ENCODE measurements at regions not wholly inside any gene's neighbourhood (a gene's known extent, or its start where the extent isn't known, plus 50 kb on each side); places are given as distances from the start of the nearest gene placed in this dataset.

GRCh38 chr5:114695292-114695904 lies 333.5 kb downstream of the KCNN2 start:
- Mint-ChIP-seq H3K27ac (ENCODE audit: low read depth, unreplicated experiment) (no peak overlapping the region), H3K4me3 (ENCODE audit: unreplicated experiment) (no peak overlapping the region), H3K9me3 (ENCODE audit: unreplicated experiment) (peaks cover 7% of the 10 kb centered on the region), H3K27me3 (ENCODE audit: insufficient read depth, unreplicated experiment) (no peaks in the 10 kb centered on the region), H3K4me1 (ENCODE audit: insufficient read depth, unreplicated experiment) (no peaks in the 10 kb centered on the region), H3K36me3 (ENCODE audit: insufficient read depth, unreplicated experiment) (no peaks in the 10 kb centered on the region)
- DNase-seq (ENCODE audit: unreplicated experiment): no peak
- TF ChIP-seq CTCF (IDR thresholded peaks at IDR 0.05; ENCODE audit: unreplicated experiment): no peak
- ChIA-PET CTCF (no interaction called here), POLR2A (no interaction called here)
- no TSS peak for BruUV-seq (replicated peaks)
- intact Hi-C loops (cut with micrococcal nuclease): no loop called here

DNA sequence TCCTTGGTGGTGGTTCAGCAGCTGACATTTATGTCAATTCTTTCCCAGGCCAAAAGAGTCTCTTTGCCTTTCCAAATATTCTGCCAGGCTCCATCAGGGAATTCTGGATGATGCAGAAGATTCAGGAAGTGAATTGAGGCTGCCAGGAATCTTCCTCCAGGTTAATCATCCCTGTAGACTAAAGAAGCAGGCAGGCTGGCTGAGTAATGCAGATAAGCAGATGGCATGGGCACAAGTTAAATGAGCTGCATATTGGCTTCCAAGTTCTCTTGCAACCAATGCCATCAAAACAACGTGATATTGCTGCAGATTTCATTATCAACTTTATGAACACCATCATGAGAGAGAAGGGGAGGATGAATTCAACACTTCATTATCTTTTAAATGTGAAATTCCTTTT lies 324.5 kb downstream of the KCNN2 start:
- intact Hi-C loops (cut with micrococcal nuclease): no loop called here
- TF ChIP-seq CTCF (IDR thresholded peaks at IDR 0.05; ENCODE audit: unreplicated experiment): no peak
- H3K27ac Mint-ChIP-seq (ENCODE audit: low read depth, unreplicated experiment): no peak overlapping the region
- no peaks in the 10 kb centered on the region for H3K27me3 Mint-ChIP-seq (ENCODE audit: insufficient read depth, unreplicated experiment)
- no peak overlapping the region for H3K4me3 Mint-ChIP-seq (ENCODE audit: unreplicated experiment)
- no TSS peak for BruUV-seq (replicated peaks)
- H3K9me3 Mint-ChIP-seq (ENCODE audit: unreplicated experiment): peaks cover 7% of the 10 kb centered on the region
- no peaks in the 10 kb centered on the region for H3K36me3 Mint-ChIP-seq (ENCODE audit: insufficient read depth, unreplicated experiment)
- ChIA-PET POLR2A (no interaction called here), CTCF (no interaction called here)
- no peak for DNase-seq (ENCODE audit: unreplicated experiment)
- H3K4me1 Mint-ChIP-seq (ENCODE audit: insufficient read depth, unreplicated experiment): no peaks in the 10 kb centered on the region

DNA sequence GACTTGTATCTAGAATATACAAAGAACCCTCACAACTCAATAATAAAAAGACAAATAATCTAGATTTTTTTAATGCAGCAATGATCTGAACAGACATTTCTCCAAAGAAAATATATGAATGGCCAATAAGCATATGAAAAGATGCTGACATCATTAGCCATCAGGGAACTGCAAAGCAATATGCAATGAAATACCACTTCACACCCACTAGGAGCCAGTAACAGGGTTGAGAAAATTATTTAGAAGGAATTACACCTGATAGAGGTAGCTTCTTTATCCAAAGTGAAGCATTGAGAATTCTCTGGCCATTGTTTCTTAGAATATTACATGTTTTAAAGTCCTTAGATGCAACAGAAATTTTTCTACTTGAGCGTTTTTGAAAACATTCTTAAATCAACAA lies 316.9 kb downstream of the KCNN2 start:
- H3K36me3 Mint-ChIP-seq (ENCODE audit: insufficient read depth, unreplicated experiment): no peaks in the 10 kb centered on the region
- CTCF ChIA-PET: no interaction called here
- intact Hi-C loops (cut with micrococcal nuclease): no loop called here
- H3K27ac Mint-ChIP-seq (ENCODE audit: low read depth, unreplicated experiment): no peak overlapping the region
- H3K27me3 Mint-ChIP-seq (ENCODE audit: insufficient read depth, unreplicated experiment): no peaks in the 10 kb centered on the region
- no peak overlapping the region for H3K4me3 Mint-ChIP-seq (ENCODE audit: unreplicated experiment)
- no peak for DNase-seq (ENCODE audit: unreplicated experiment)
- POLR2A ChIA-PET: no interaction called here
- no peaks in the 10 kb centered on the region for H3K4me1 Mint-ChIP-seq (ENCODE audit: insufficient read depth, unreplicated experiment)
- BruUV-seq (replicated peaks): no TSS peak
- TF ChIP-seq CTCF (IDR thresholded peaks at IDR 0.05; ENCODE audit: unreplicated experiment): no peak
- H3K9me3 Mint-ChIP-seq (ENCODE audit: unreplicated experiment): no peaks in the 10 kb centered on the region

GRCh38 chr5:114665551-114665950 lies 303.7 kb downstream of the KCNN2 start:
- CTCF ChIA-PET: interaction anchor here (0.6 kb wide), 1 partner anchor 226 kb away, joined by 3 read pairs; no protein-coding TSS in a partner anchor
- no TSS peak for BruUV-seq (replicated peaks)
- Mint-ChIP-seq H3K27ac (ENCODE audit: low read depth, unreplicated experiment) (no peak overlapping the region), H3K4me1 (ENCODE audit: insufficient read depth, unreplicated experiment) (no peaks in the 10 kb centered on the region), H3K27me3 (ENCODE audit: insufficient read depth, unreplicated experiment) (no peaks in the 10 kb centered on the region), H3K9me3 (ENCODE audit: unreplicated experiment) (peaks cover 9% of the 10 kb centered on the region), H3K4me3 (ENCODE audit: unreplicated experiment) (no peak overlapping the region), H3K36me3 (ENCODE audit: insufficient read depth, unreplicated experiment) (no peaks in the 10 kb centered on the region)
- TF ChIP-seq CTCF (IDR thresholded peaks at IDR 0.05; ENCODE audit: unreplicated experiment): no peak
- POLR2A ChIA-PET: interaction anchor here (0.6 kb wide), 1 partner anchor 164 kb away, joined by 3 read pairs; no protein-coding TSS in a partner anchor
- intact Hi-C loops (cut with micrococcal nuclease): no loop called here
- DNase-seq (ENCODE audit: unreplicated experiment): no peak

Data from MCF 10A (cell line).